ENCODE measurements at regions not wholly inside any gene's neighbourhood (a gene's known extent, or its start where the extent isn't known, plus 50 kb on each side); places are given as distances from the start of the nearest gene placed in this dataset.

- H3K4me3 ChIP-seq (ENCODE audit: control insufficient read depth, low read depth, low read length): no peak overlapping the region
- DNase-seq (ENCODE audit: low read depth): no peak
- TF ChIP-seq CTCF (IDR thresholded peaks at IDR 0.05; ENCODE audit: control insufficient read depth, insufficient read depth, low read depth, low read length, missing control alignments): no peak
Measured at GRCh38 chr14:96617635-96618034, 115.5 kb downstream of the PAPOLA start.

GRCh38 chr14:96622926-96623325, 120.7 kb downstream of the PAPOLA start:
- DNase-seq (ENCODE audit: low read depth): no peak

GRCh38 chr14:96623676-96624484, 121.7 kb downstream of the PAPOLA start:
- DNase-seq (ENCODE audit: low read depth): no peak
- no peak overlapping the region for H3K4me3 ChIP-seq (ENCODE audit: control insufficient read depth, low read depth, low read length)
- no peak for TF ChIP-seq CTCF (IDR thresholded peaks at IDR 0.05; ENCODE audit: control insufficient read depth, insufficient read depth, low read depth, low read length, missing control alignments)

More at GRCh38 chr14:96622926-96623325, 120.7 kb downstream of the PAPOLA start:
- TF ChIP-seq CTCF (IDR thresholded peaks at IDR 0.05; ENCODE audit: control insufficient read depth, insufficient read depth, low read depth, low read length, missing control alignments): no peak
- H3K4me3 ChIP-seq (ENCODE audit: control insufficient read depth, low read depth, low read length): no peak overlapping the region

DNA sequence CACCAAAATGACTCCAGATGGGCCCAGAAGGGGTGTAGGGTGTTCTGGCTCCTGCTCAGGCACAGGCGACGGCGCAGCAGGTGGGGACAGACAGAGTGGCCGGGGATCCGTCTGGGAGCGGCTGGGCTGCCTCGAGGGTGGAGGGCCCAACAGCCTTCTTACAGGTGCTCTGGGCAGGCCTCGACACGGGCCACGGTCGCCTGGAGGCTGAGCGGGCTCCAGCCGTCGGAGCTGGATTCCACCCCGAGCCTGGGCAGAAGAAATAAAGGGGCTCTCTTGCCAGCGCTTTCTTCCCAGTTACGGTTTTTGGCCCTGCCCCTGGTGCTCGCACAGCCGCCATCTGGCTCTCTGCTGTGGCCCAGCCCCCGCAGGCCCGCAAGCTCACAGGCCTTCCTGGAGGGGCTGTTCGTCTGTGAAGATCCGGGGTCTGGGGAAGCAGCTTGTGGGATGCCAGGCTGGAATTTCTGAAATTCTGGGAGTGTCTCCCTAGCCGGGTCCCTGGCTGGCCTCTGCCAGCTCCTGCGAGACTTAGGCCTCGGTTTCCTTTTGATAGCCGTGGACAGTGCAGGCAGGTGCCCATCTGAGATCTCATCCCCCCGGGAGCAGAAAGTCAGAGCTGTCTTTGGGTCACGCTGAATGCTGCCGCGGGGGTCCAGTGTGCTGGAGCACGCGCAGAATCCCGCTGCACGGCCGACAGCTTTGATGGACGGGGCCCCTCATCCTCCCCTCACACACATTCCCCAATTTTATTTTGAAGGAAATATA, 122.7 kb downstream of the PAPOLA start:
- DNase-seq (ENCODE audit: low read depth): no peak
- no peak for TF ChIP-seq CTCF (IDR thresholded peaks at IDR 0.05; ENCODE audit: control insufficient read depth, insufficient read depth, low read depth, low read length, missing control alignments)
- H3K4me3 ChIP-seq (ENCODE audit: control insufficient read depth, low read depth, low read length): no peak overlapping the region

DNA sequence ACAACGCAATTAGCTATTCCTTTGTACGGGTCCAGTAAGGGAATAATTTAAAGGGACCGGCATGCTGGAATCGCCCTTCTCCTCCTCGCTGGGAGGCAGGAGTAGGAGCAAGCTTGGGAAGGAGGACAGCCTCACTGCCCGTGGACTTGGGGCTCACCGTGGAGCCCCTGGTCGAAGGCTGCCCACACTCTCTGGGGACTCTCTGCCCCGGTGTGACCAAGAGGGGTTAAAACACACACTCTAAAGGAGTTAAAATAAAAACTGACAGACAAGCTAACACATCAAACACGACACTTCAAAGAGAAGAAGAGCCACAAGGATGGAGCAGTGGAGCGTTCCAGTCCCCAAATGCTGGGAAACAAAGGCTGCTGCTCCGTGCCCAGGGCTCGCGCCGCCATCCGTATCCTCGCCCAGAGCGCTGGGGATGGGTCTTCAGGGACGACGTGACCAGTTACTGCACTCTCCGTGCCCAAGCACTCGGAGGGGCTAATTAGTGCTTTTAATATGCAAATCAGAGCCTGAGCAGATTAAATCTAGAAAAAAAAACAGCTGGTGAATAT, 123.3 kb downstream of the PAPOLA start:
- no peak for TF ChIP-seq CTCF (IDR thresholded peaks at IDR 0.05; ENCODE audit: control insufficient read depth, insufficient read depth, low read depth, low read length, missing control alignments)
- DNase-seq (ENCODE audit: low read depth): no peak
- no peak overlapping the region for H3K4me3 ChIP-seq (ENCODE audit: control insufficient read depth, low read depth, low read length)

DNA sequence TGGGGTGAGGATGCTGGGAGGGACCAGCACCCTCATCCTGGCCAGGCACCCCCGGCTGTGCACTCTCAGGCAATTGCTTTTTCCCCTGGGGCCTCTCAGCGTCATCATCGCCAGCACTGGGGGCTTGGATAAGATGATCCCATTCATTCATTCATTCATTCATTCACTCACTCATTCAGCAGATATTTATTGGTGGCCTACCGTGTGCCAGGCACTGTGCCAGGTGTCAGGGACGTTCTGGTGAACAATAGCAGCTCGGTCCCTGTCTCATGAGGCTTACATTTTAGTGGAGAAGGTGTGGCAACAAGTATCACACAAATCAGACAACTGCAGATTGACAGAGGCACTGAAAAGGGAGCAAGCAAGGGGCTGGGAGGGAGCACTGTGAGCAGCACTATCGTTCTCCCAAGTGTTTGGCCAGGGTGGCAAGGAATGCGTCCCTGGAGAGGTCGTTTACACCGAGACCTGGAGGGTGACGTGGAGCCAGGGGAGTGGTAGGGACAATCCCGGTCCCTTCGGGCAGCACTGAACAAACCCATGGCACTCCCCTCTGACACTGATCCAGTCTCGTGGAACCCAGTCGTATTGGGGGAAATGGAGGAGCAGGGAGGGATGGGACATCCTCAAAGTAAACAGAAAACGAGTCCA, 124.1 kb downstream of the PAPOLA start:
- H3K4me3 ChIP-seq (ENCODE audit: control insufficient read depth, low read depth, low read length): no peak overlapping the region
- DNase-seq (ENCODE audit: low read depth): no peak
- no peak for TF ChIP-seq CTCF (IDR thresholded peaks at IDR 0.05; ENCODE audit: control insufficient read depth, insufficient read depth, low read depth, low read length, missing control alignments)

Measured in AG09309 (cell line).